ENCODE measurements at regions not wholly inside any gene's neighbourhood (a gene's known extent, or its start where the extent isn't known, plus 50 kb on each side); places are given as distances from the start of the nearest gene placed in this dataset.

DNA sequence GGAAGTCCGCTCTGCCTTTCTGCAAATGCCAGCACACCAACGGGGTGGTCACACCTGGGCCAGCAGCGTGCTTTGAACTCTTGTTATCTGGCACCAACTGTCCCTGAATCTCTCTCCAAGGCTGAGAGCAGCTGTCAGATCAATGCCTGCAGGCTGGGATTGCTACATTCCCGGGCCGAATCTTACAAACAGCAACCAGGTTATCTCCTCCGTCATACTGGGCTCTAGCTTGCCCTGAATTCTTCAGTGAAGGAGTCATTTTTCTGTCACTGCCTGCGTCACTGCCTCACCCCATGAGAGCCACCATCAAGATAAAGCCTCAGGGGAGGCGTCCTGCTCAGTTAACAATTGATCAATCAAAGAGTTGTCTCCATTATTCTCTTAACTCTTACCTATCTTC, 329.4 kb upstream of the PPARGC1A start:
- BruUV-seq (replicated peaks): no TSS peak
- intact Hi-C loops (cut with micrococcal nuclease): no loop called here

DNA sequence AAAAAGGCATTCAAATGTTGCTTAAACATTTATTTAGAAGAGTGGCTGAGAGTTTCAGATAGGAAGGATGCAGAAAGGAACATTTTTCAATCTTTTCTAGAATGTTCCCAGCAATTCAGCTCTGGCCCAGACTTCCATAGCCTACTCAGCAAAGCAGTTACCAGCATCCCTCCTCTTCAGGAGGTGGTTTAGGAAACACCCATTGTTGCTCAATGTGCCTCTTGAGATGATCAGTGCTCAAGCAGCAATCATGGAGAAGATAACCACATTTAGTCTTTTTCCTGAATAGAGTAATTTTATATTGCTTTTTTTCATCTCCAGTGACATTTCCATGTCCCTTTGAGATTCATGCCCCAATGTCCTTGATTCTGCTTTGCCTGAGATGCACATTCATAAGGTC, 328.7 kb upstream of the PPARGC1A start:
- no peaks in the 10 kb centered on the region for H3K4me1 ChIP-seq (ENCODE audit: insufficient read depth, low read length)
- H3K36me3 ChIP-seq (ENCODE audit: low read depth, low read length): no peaks in the 10 kb centered on the region
- no peak for ATAC-seq
- H3K9ac ChIP-seq (ENCODE audit: low read length): no peak overlapping the region
- no peak overlapping the region for H2AFZ ChIP-seq (ENCODE audit: low read length)
- no peaks in the 10 kb centered on the region for H3K9me2 ChIP-seq (replicated peaks; ENCODE audit: low read length)
- intact Hi-C loops (cut with micrococcal nuclease): no loop called here
- H3K4me3 ChIP-seq (ENCODE audit: low read length): no peak overlapping the region
- H3F3A ChIP-seq (ENCODE audit: low read length, unreplicated experiment): no peaks in the 10 kb centered on the region
- H3K27me3 ChIP-seq (ENCODE audit: low read length): 0 out of 2 replicates have a peak, but pooled peaks cover 8% of the 10 kb centered on the region
- DNase-seq: no peak
- no peaks in the 10 kb centered on the region for H3K79me2 ChIP-seq (ENCODE audit: low read length)
- H3K4me2 ChIP-seq (ENCODE audit: low read length): no peak overlapping the region
- no peaks in the 10 kb centered on the region for H3K9me3 ChIP-seq (ENCODE audit: low read length)
- no TSS peak for BruUV-seq (replicated peaks)
- H3K27ac ChIP-seq (ENCODE audit: low read length): no peak overlapping the region
- ChIA-PET POLR2A (ENCODE audit: unreplicated experiment) (no interaction called here), CTCF (no interaction called here)
- TF ChIP-seq EZH2phosphoT487 (IDR thresholded peaks at IDR 0.05; ENCODE audit: borderline replicate concordance, low read length): no peak
- no peak for TF ChIP-seq EZH2 (IDR thresholded peaks at IDR 0.05; ENCODE audit: low read length, unreplicated experiment)
- TF ChIP-seq, protein P1, sequence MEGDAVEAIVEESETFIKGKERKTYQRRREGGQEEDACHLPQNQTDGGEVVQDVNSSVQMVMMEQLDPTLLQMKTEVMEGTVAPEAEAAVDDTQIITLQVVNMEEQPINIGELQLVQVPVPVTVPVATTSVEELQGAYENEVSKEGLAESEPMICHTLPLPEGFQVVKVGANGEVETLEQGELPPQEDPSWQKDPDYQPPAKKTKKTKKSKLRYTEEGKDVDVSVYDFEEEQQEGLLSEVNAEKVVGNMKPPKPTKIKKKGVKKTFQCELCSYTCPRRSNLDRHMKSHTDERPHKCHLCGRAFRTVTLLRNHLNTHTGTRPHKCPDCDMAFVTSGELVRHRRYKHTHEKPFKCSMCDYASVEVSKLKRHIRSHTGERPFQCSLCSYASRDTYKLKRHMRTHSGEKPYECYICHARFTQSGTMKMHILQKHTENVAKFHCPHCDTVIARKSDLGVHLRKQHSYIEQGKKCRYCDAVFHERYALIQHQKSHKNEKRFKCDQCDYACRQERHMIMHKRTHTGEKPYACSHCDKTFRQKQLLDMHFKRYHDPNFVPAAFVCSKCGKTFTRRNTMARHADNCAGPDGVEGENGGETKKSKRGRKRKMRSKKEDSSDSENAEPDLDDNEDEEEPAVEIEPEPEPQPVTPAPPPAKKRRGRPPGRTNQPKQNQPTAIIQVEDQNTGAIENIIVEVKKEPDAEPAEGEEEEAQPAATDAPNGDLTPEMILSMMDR (conservative IDR thresholded peaks at IDR 0.05; ENCODE audit: low read depth, low read length): no peak
- H4K20me1 ChIP-seq (ENCODE audit: low read length): no peaks in the 10 kb centered on the region

More for the DNA sequence above, 329.4 kb upstream of the PPARGC1A start:
- Histone ChIP-seq H3K36me3 (ENCODE audit: low read depth, low read length) (no peaks in the 10 kb centered on the region), H3K79me2 (ENCODE audit: low read length) (no peaks in the 10 kb centered on the region), H3K27me3 (ENCODE audit: low read length) (0 out of 2 replicates have a peak, but pooled peaks cover 8% of the 10 kb centered on the region), H3K4me3 (ENCODE audit: low read length) (no peak overlapping the region), H4K20me1 (ENCODE audit: low read length) (no peaks in the 10 kb centered on the region), H3K9ac (ENCODE audit: low read length) (no peak overlapping the region), H3K4me2 (ENCODE audit: low read length) (no peak overlapping the region), H3F3A (ENCODE audit: low read length, unreplicated experiment) (no peaks in the 10 kb centered on the region), H2AFZ (ENCODE audit: low read length) (no peak overlapping the region), H3K9me2 (replicated peaks; ENCODE audit: low read length) (no peaks in the 10 kb centered on the region), H3K27ac (ENCODE audit: low read length) (no peak overlapping the region), H3K9me3 (ENCODE audit: low read length) (no peaks in the 10 kb centered on the region), H3K4me1 (ENCODE audit: insufficient read depth, low read length) (no peaks in the 10 kb centered on the region)
- TF ChIP-seq EZH2phosphoT487 (IDR thresholded peaks at IDR 0.05; ENCODE audit: borderline replicate concordance, low read length) (no peak), EZH2 (IDR thresholded peaks at IDR 0.05; ENCODE audit: low read length, unreplicated experiment) (no peak)
- TF ChIP-seq, protein P1 (conservative IDR thresholded peaks at IDR 0.05; ENCODE audit: low read depth, low read length): no peak
- CTCF ChIA-PET: no interaction called here
- ATAC-seq (no peak), DNase-seq (no peak)
- POLR2A ChIA-PET (ENCODE audit: unreplicated experiment): no interaction called here

DNA sequence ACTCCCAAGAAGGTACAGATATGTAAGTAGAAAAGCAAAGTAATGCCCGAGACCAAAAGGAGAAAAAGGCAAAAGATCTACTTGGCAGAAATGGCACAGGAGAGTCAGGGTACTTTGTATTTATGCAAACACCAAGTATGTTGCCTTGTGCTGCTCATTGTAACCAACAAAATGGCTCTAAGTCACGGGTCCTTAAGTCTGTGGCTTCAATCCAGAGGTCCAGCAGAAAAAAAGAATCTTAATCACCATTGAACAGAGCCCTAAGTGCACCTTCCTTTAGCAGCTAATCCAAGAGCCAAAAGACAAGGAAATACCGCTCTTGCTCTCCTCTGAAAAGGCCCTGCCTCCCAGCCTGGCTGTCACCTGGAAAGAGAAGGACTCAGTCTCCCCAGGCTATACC, 324.9 kb upstream of the PPARGC1A start:
- H3K4me2 ChIP-seq (ENCODE audit: low read length): no peak overlapping the region
- no peak for ATAC-seq
- H3K36me3 ChIP-seq (ENCODE audit: low read depth, low read length): no peaks in the 10 kb centered on the region
- DNase-seq: no peak
- H3K79me2 ChIP-seq (ENCODE audit: low read length): no peaks in the 10 kb centered on the region
- H3K9me3 ChIP-seq (ENCODE audit: low read length): no peaks in the 10 kb centered on the region
- no peaks in the 10 kb centered on the region for H3K9me2 ChIP-seq (replicated peaks; ENCODE audit: low read length)
- BruUV-seq (replicated peaks): no TSS peak
- H4K20me1 ChIP-seq (ENCODE audit: low read length): no peaks in the 10 kb centered on the region
- ChIA-PET CTCF (no interaction called here), POLR2A (ENCODE audit: unreplicated experiment) (no interaction called here)
- H3K9ac ChIP-seq (ENCODE audit: low read length): no peak overlapping the region
- no peak overlapping the region for H2AFZ ChIP-seq (ENCODE audit: low read length)
- no peak overlapping the region for H3K4me3 ChIP-seq (ENCODE audit: low read length)
- H3K27ac ChIP-seq (ENCODE audit: low read length): no peak overlapping the region
- TF ChIP-seq EZH2 (IDR thresholded peaks at IDR 0.05; ENCODE audit: low read length, unreplicated experiment): no peak
- TF ChIP-seq, protein P1 (conservative IDR thresholded peaks at IDR 0.05; ENCODE audit: low read depth, low read length): no peak
- no peak for TF ChIP-seq EZH2phosphoT487 (IDR thresholded peaks at IDR 0.05; ENCODE audit: borderline replicate concordance, low read length)
- no peaks in the 10 kb centered on the region for H3F3A ChIP-seq (ENCODE audit: low read length, unreplicated experiment)
- H3K27me3 ChIP-seq (ENCODE audit: low read length): 0 out of 2 replicates have a peak, but pooled peaks cover 4% of the 10 kb centered on the region
- H3K4me1 ChIP-seq (ENCODE audit: insufficient read depth, low read length): no peaks in the 10 kb centered on the region
- intact Hi-C loops (cut with micrococcal nuclease): no loop called here
